Inferior parietal cortex (tissue), 1 donor: ENCODE measurements at regions not wholly inside any gene's neighbourhood (a gene's known extent, or its start where the extent isn't known, plus 50 kb on each side); places are given as distances from the start of the nearest gene placed in this dataset.

ENCODE experiments used
- DNase-seq: peaks from one replicate; pipeline ENCODE4 v3.0.0-alpha.2; 2016; ENCODE audit errors: extremely low spot score

- DNase-seq, result no peak
Observed at GRCh38 chr2:215718890-215719289, 283.0 kb upstream of the FN1 start.

DNA sequence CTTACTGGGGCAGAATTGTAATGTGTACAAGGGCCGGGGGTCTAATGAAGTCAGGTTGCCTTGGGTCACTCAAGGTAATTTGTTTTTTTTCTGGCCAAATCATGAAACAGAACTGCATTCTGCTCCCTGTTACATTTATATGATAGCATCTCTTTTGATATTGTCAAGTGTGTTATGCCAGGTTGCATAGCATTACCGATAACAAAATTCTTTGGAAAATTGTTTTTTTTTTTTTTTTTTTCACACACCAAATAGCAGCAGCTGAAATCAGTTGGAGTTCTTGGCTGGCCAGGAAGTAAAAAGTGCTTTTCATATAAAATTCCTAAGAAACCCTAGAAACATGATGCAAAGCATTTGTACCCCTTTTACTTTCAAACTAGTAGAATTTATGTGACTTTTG, 282.6 kb upstream of the FN1 start:
- DNase-seq, result no peak

DNA sequence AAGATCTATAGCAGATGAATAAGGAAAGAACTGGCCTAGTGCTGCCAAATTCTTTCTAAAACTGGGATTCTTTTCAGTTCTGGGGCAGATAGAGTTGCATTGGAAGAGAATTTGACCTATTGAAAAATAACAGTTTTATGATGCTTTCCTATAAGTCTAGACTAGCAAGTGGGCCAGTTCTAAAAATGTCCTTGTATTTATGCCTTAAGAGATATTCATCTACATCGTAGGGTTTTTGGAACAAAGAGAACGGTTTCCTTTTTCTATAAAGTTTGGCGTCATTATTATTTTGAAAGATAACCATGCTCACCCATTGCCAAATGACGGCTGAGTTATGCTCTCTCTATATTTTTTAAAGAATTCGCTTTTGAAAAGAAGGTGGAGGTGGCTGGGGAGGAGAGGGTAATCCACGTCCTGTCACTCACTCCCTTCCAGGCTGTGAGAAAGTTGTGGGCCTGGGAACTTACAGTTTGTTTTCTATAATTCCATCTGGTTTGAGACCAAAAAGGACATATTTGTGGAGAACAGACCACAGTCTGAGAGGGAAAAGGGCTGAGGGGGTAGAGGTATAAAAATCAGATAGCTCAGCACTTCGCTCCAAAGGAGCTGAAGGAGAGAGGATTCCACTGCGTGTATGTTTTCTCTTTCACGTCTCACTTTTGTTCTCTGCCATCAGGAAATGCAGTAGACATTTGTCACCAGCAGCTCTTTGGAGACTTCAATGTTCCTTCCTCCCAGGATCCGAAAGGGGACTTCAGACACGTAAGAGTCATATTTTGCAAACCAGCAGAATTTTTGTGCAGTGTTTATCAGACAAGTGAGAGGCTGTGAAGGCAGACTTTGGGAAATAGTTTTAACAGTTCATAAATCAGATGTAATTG, 281.9 kb upstream of the FN1 start:
- no peak for DNase-seq

- no peak for DNase-seq
Observed at GRCh38 chr2:215716956-215717355, 281.1 kb upstream of the FN1 start.

DNA sequence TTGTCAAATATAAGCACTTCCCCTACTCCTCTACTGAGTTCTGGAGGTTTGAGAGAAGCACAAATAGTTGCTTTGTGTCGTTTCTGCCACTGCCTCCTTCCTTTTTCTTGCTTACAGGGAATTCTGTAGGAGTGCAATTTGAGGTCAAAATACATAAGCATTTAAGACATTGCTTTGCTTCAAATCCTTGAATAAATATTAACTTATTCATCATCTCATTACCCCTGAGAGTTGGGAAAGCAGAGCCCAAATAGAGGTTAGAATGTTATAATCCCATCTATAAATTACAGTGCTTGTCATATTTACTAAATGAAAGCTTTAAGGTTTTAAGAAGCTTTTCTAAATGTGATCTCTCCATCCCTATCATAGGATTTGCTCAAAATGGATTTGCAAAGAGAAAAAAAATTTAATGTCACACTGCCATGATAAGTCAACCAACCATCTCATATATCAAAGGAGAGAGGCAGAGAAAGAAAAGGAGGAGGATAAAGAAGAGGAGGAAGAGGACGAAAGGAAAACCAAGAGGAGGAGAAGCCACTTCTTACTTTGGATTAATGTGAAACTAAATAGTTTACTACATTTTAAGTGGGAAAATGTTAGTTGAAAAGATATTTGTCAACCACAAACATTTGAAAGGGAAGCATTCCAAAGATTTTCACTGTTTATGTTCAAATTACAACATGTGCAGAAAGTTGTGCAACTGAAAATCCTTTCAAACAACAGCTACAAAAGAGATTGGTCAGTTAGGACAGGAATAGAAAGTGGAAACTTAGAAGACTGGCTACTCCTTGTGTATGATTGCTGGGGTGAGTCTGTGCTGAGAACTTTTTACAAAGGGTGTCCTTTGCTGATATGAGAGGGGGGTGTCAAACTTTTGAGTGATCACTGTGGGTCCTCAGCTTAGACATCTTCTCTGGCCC, 277.3 kb upstream of the FN1 start:
- DNase-seq, result no peak

DNA sequence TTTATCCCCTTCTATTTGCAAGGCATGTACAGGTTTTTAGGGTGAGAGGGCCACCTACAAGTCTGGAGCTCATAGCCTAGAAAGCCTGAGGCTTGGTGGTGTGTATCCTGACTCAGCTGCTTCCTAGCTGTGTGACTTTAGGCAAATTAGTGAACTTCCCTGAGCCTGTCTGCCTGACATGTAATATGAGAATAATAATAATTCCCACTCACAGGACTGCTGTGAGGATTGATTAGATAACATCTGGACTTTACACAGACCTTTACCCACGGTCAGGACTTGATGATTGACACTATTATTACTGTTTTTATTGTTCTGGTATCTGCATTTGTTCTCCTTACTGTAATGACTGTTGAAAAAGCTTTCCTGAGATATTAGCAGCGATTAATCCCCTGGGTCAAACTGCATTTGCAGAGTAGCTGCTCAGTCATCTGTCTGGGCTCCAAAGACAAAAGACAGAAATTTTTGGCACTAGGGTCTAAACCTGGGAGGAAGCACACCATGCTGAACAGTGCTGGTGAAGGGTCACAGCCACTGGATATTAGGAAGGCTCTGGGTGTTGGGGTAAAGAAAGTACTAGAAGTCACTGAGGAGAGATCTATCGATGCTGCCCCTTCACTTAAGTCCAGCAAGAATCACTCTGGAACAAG, 276.5 kb upstream of the FN1 start:
- no peak for DNase-seq

GRCh38 chr2:215711471-215712034, 275.7 kb upstream of the FN1 start:
- DNase-seq, result no peak

- no peak for DNase-seq
Observed at GRCh38 chr2:215707608-215708007, 271.7 kb upstream of the FN1 start.

DNA sequence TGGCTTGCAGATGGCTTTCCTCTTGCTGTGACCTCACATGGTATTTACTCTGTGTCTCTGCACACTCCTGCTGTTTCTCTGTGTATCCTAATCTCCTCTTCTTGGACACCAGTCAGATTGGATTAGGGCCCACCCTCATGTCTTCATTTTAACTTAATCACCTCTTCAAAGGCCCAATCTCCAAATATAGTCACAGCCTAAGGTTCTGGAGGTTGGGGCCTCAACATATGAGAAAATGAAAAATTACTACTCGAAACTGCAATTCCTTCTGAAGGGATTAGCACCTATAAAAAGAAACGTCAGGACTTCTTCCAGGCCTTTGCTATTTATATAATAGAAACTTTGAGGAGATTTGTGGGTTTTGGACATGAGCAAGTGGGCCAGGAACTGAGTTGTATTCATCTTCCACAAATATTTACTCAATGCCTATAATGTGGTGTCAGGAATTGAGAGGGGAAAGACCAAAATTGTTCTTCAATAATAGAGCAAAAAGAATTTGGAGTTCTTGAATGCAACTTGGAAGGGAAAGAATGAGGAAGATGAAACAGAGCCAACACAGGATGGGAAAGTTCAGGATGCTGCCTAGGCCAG, 270.0 kb upstream of the FN1 start:
- DNase-seq, result no peak

- DNase-seq, result no peak
Observed at GRCh38 chr2:215705281-215705680, 269.4 kb upstream of the FN1 start.

DNA sequence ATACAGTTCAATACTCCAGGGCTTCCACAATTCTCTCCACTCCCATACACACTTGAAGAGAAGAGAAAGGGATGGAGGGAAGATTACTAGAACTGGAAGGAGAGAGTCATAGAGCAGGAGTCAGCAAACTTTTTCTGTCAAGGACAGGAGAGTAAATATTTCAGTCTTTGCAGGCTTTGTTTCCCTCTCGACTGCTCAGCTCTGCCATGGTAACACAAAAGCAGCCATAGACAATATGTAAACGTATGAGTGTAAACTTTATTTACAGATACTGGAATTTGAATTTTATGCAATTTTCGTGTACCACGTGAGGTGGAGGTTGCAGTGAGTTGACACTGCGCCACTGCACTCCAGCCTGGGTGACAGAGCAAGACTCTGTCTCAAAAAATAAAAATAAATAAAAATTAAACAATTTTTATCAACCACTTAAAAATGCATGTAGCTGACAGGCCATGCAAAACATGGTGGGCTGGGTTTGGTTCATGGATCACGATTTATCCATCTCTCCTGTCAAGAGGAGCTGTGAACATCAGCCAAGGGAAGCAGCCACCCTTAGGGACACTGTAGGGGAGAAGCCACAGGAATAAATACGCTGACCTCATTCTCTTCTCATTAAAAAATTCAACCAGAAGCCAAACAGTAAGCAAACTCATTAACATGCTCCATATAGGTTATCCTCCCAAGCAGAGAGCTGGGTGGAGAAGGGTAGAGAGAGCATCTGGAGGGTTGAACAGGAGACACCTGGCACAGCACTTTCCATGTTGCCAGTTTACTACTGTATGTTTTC, 266.4 kb upstream of the FN1 start:
- DNase-seq, result no peak

DNA sequence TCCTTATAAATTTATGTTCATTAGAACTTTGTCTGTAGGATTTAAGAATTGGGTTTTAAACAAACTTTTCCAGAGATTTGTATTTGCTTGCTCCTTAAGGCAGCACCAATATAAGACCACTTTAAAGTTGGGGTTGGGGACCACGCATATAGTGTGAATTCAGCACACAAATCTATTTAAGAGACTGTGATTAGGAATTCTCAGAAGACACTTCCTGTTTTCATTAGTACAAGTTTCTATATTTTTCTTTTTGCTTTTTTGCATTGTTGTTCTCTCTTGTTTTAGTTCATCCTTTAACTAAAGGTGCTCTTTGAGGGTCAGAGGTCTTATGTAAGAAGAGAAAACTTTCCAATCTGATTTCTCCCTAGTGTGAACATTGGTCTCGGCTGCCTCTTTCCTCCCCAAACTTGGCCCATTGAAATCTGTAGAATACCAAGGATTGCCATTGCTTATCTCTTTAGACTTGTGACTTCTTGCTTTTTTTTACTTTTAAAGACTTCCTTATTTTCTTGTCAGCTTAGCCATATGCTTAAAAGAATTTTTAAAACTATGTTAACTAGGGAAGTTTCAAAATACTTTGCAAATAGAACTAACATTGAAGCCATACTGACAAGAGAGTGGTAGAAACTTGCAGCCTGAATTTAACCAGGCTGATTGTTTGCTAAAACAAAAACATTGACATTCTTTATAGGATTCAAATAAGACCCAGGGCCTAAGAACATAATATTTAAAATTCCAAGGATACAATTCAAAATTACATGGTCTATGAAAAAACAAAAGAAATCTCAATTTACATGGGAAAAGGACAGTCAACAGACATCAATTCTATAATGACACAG, 264.1 kb upstream of the FN1 start:
- DNase-seq, result no peak

- no peak for DNase-seq
Observed at GRCh38 chr2:215699018-215699417, 263.1 kb upstream of the FN1 start.

DNA sequence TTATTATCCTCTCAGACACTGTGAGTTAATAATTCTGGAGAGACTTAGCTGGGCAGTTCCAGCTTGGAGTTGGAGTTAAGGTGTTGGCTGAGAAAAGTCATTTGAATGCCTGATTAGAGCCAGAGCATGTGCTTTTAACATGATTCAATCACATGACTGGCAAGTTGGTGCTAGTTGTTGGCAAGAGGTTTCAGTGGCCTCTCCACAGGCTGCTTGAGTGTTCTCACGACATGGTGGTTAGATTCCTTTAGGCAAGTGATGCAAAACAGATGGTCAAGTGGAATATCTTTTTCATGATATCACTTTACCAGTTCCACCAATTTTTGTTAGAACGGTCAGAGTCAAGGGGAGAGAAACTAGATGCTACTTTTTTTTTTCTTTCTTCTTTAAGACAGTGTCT, 262.7 kb upstream of the FN1 start:
- no peak for DNase-seq

GRCh38 chr2:215697496-215697895, 261.6 kb upstream of the FN1 start:
- DNase-seq, result no peak

- no peak for DNase-seq
Observed at GRCh38 chr2:215697003-215697402, 261.1 kb upstream of the FN1 start.

DNA sequence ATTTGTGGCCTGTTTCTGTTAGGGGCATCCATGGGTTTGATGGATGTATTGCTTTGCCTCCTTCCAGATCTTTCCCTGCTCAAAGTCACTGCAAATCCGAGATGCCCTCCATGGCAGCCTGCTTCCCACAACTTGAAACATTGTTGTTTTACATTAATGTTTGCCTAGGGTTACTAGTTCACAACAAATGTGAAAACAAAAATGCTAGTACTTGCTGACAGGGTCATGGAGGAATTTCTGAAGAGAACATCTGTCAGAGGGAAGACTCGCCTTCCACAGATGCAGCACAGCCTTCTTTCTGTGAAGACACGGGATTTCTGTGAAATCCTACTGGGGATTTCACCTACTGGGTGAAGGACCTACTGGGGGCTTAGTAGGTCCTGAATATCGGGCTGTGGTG, 260.0 kb upstream of the FN1 start:
- DNase-seq, result no peak

GRCh38 chr2:215693999-215694580, 258.2 kb upstream of the FN1 start:
- no peak for DNase-seq

- DNase-seq, result no peak
Observed at GRCh38 chr2:215693193-215693998, 257.5 kb upstream of the FN1 start.
